HG02623 (cell line): ENCODE measurements at regions not wholly inside any gene's neighbourhood (a gene's known extent, or its start where the extent isn't known, plus 50 kb on each side); places are given as distances from the start of the nearest gene placed in this dataset.
"Not testable (repeated sequence)": the region's sequence is repeated elsewhere in the genome, so short reads cannot be mapped to it uniquely, and the experiment has no call there.

Experiments used
- ATAC-seq: cut with Tn5 transposase; IDR thresholded peaks from one replicate; pipeline ENCODE4 v1.9.1; 2021; ENCODE audit warnings: moderate library complexity; ENCODE audit not compliant: unreplicated experiment

DNA sequence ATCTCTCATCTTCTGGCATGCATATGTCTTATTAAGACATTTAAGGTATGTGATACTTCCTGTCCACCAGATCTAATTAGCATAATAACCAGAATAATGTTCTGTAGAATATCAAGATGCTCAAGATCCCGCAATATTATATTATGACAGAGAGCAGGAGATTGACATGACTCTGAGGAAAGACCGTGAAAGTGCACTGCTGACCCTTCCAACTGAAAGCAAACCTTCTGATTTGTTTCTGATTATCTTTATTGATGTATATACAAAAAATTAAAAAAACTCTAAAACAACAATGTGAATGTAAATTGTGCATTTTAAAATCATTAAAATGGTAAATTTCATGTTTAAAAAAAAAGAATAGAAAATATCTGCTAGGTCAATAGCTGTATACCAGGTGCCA is 184.4 kb upstream of the TMEM45B start:
- no peak for ATAC-seq

DNA sequence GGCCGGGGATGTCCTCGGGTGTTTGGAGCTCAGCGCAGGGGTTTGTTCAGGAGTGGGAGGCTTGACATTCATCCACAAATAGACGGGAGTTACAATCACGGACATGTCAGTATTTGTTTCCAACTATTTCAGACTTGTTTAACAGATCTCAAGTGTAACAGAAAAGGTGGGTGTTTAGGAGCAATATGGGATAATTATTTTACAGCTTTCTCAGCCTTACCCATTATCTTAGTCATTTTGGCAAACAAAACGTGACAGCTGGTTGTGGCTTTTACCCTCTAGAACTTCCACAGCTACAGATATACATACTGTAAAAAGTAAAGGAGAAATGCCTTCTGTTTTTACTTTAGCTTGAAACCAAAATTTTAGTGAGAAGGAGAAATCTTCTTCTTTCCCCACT is 178.7 kb upstream of the TMEM45B start:
- no peak for ATAC-seq

- no peak for ATAC-seq
Measured at GRCh38 chr11:129637473-129637872, 178.2 kb upstream of the TMEM45B start.

DNA sequence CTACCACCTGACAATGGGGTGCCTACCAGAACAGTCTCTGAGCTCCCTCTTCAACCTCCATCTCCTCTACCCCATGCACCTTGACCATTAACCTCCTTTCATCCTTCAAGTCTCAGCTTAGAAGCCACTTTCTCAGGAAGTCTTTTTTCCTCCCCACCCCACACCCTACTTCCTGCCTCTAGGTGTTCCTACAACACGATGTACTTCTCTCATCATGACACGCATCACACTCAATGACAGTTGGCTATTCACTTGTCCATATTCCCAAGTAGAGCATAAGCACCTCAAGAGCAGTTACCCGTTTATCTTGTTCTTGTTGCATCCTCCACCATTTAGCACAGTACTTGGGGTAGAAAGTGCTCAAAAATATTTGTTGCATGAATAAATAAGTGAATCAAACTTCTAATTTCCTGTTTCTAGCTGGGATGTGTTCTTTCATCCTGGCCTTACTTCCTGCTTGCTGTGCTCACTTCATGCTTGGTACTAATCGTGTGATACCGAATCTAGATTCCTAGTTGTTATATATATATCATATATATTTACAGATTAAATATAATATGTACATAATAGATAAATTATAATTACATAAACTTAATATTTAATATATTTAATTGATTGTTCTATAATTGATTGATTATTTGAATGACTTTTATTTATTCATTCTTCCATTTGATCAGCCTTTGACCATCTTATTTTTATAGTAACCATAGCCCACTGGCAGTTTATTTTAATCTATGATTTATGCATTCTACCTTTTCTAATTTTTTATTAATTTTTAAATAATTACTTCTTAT is 177.5 kb upstream of the TMEM45B start:
- no peak for ATAC-seq

DNA sequence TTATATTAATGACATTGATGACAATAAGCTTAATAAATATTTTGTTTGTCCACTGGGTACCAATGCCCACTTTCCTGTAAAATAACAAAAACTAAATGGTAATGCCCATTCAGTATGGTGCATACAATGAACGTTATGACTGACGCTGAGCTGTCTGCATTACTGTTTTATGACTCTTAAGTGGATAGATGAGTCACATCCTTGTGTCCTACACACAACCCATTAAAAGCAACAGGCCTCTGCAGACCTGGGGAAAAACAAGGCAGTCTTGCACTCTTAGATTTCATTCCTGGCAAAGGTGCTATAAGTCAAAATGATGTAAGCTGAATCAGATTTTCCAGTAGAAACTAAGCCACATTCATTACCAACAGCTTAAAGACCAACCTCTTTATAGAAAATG is 176.3 kb upstream of the TMEM45B start:
- ATAC-seq, result no peak

DNA sequence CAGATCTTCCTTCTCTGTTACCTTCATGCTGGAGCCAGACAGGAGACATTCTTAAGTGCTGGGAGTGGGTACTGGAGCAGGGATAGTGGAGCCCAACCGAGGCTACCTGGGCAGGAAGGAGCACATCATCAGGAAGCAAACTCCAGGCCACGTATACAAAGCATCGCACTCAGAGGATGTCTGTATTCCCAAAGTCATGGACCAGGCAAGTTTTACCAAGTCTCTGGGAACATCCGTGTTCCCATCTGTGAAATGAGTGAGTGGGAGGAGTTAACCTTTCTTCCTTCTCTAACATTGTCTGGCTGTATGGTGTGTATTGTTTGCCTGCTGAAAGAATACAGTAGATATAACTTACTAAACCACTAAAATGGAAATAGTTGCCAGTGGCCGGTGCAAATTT is 175.0 kb upstream of the TMEM45B start:
- ATAC-seq, result no peak

DNA sequence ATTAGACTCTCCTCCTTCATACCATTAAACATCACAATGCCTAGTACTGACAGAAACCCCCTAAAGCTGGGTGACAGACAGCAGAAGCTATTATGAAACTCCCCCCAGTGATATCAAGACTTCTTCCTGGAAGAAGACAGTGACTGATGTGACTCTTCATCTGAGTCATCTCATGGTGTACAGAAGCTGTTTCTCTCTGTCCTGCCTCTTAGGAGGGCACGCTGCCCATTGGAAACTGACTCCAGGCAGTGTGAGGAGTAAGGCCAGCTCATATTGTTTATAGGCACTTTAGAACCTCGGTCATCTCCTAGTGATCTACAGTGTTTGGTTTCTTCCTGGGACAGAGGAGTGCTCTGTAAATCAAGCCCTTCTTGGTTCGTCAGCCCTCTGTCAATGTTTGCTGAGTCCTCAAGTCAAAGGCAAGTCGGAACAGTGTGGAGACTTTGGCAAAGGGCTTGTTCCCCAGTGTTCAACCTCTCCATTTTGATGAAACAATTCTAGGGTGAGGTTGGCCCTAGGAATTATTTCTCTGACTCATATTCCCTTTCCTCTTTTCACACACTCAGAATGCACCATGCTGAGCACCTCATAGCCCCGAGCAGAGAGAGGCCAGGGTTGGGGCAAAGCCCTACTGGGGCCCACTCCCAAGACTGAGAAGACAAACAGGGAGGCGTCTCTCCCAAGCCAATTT is 172.5 kb upstream of the TMEM45B start:
- no peak for ATAC-seq

DNA sequence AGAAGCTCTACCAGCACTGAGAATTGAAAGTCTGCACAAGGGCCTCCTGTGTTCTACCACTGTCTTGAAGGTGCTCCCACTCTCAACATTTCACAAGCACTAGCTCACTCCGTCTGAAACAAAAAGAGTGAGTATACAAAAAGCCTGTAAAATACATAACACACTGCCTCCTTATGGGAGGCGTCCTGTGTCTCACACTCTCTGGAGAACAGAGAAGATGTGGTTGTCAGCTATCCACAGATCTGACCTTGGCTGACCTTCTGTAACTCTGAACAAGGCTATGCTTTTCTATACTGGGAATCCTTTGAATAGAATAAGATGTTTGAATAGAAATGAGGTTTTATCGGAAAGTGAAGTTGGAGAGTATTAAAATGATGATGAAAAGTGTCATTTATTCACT is 171.3 kb upstream of the TMEM45B start:
- ATAC-seq, result no peak

GRCh38 chr11:129645943-129646342 is 169.7 kb upstream of the TMEM45B start:
- no peak for ATAC-seq

DNA sequence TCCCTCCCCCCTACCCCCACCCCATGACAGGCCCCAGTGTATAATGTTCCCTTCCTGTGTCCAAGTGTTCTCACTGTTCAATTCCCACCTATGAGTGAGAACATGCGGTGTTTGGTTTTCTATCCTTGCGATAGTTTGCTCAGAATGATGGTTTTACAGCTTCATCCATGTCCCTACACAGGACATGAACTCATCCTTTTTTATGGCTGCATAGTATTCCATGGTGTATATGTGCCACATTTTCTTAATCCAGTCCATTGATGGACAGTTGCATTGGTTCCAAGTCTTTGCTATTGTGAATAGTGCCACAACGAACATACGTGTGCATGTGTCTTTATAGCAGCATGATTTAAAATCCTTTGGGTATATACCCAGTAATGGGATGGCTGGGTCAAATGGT is 165.6 kb upstream of the TMEM45B start:
- not testable (repeated sequence) for ATAC-seq

DNA sequence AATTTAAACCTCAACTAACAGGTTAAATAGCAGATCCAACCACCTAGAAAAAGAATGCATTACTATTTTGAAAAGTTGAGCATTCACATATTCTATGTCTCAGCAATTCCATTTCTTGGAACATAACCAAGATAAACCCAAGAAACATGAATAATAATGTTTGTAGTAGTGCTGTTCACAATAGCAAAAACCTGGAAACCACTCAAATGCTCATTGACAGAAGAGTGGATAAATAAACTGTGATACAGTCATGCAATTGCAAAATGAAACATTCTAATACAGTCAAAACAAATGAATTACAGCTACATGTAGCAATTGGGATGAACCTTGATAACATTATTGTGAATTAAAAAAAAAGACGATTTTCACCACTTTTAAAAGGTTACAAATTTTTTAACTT is 162.8 kb upstream of the TMEM45B start:
- ATAC-seq, result no peak

GRCh38 chr11:129655247-129655832 is 160.3 kb upstream of the TMEM45B start:
- ATAC-seq, result no peak

- ATAC-seq, result no peak
Measured at GRCh38 chr11:129657866-129658525, 157.7 kb upstream of the TMEM45B start.

DNA sequence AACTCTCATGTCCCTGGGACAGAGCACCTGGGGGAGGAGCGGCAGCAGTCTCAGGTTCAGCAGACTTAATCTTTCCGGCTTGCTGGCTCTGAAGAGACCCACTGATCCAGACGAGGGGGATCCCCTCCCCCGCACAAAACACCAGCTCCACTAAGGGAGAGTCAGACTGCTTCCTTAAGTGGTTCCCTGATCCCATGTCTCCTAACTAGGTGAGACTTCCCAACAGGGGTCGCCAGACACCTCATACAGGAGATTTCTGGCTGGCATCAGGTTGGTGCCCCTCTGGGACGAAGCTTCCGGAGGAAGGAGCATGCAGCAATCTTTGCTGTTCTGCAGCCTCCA is 157.2 kb upstream of the TMEM45B start:
- no peak for ATAC-seq

- ATAC-seq, result no peak
Measured at GRCh38 chr11:129680907-129681306, 134.7 kb upstream of the TMEM45B start.

GRCh38 chr11:129681344-129682114 is 134.1 kb upstream of the TMEM45B start:
- no peak for ATAC-seq

GRCh38 chr11:129686269-129686668 is 129.4 kb upstream of the TMEM45B start:
- ATAC-seq, result no peak

DNA sequence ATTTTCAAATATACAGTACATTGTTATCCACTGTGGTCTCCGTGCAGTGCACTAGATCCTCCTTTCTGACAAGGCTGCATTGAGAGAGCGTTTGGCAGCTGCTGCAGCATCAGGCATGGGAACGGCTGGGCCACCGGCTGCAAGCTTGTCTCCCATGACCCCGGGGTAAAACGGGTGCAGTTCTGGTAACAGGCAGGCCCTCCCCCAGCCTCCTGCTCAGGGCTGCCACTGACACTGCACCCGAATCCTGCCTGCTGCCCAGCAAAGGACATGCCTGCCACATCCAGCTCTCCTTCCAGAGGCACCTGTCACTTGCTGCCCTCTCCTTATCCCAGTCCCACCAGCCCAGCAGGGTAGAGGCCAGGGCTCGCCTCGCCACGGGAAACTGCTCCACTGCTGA is 124.5 kb upstream of the TMEM45B start:
- no peak for ATAC-seq

DNA sequence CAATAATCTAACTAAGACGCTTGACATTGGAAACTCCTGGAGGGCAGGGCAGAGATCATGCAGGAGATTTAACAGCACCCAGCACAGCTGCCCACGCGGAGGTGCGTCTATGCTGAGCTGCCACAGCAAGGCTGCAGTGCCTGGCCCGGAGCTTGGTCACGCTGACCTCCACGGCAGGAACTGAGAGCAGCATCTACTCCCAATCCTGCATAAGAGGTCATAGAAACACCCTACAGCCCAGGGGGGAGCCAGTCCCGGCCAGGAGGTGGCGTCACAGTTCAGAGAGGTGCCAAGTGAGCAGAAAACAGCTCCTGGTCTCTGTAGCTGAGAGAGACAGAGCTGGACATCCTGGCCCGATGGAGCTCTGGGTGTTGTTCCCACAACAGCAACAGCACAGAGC is 121.1 kb upstream of the TMEM45B start:
- no peak for ATAC-seq

GRCh38 chr11:129694966-129695365 is 120.7 kb upstream of the TMEM45B start:
- ATAC-seq, result no peak
